Activated naive CD8-positive, alpha-beta T cell treated with anti-CD3 and anti-CD28 coated beads for 36 hours (primary cell): ENCODE measurements at regions not wholly inside any gene's neighbourhood (a gene's known extent, or its start where the extent isn't known, plus 50 kb on each side); places are given as distances from the start of the nearest gene placed in this dataset.
"Not testable (repeated sequence)": the region's sequence is repeated elsewhere in the genome, so short reads cannot be mapped to it uniquely, and the experiment has no call there.

Experiments used
- DNase-seq: peaks from one replicate; pipeline ENCODE4 v3.0.0; 2021
- H3K27ac Mint-ChIP-seq: one replicate; pipeline ENCODE4 v1.8.0; 2022; ENCODE audit warnings: mild to moderate bottlenecking, moderate library complexity, mixed read lengths
- H3K27me3 Mint-ChIP-seq: one replicate; pipeline ENCODE4 v1.8.0; 2022; ENCODE audit warnings: mild to moderate bottlenecking, mixed read lengths
- H3K36me3 Mint-ChIP-seq: one replicate; pipeline ENCODE4 v1.8.0; 2021; ENCODE audit warnings: mild to moderate bottlenecking, mixed read lengths
- H3K4me1 Mint-ChIP-seq: one replicate; pipeline ENCODE4 v1.8.0; 2021; ENCODE audit warnings: mixed read lengths
- H3K4me3 Mint-ChIP-seq: one replicate; pipeline ENCODE4 v1.8.0; 2022; ENCODE audit warnings: mild to moderate bottlenecking, moderate library complexity, mixed read lengths
- H3K9me3 Mint-ChIP-seq: one replicate; pipeline ENCODE4 v1.8.0; 2022; ENCODE audit warnings: mixed read lengths

DNA sequence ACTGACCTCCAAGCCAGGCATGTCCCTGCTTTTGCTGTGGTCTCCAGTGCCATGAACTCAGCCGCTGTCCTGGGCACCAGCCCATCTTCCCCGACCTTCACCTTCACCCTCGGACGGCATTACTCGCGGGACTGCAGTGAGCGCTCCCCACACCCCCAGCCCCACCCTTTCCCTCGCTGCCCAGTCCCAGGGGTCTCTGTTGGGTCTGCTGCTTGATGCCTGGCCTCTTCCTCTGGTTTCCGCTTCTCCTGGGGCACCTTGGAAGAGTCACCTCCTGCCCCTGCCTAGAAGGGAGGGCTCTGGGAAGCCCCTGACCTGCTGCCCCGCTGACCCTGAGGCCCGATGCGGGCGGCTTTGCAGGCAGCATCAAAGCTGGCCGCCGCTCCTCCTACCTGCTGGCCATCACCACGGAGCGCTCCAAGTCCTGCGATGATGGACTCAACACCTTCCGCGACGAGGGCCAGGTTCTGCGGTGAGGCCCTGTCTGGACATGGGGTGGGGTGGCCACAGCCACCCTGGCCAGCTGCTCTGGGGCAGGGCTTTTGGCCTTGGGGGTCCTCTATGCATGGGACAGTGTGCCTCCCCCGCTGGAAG, 102.3 kb downstream of the ZNF267 start:
- H3K4me3 Mint-ChIP-seq, H3K27ac Mint-ChIP-seq, DNase-seq, H3K36me3 Mint-ChIP-seq, H3K9me3 Mint-ChIP-seq, H3K27me3 Mint-ChIP-seq, H3K4me1 Mint-ChIP-seq: not testable (repeated sequence)

DNA sequence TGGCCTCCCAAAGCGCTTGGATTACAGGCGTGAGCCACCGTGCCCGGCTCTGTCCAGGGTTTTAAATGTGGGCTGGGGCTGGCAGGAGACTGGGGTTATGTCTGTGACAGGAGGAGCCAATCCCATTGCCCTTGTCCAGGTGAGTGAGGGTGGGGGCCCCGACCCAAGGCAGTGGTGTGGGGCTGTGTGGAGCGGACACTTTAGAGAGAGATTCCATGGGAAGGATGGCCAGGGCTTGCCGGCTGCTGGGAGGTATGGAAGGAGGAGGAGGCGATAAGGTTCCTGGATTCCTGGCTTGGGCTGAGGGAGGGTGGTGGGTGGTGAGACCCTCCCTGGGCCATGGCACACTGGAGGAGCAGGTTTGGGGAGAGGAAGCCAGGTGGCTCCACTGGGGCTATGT, 104.9 kb downstream of the ZNF267 start:
- not testable (repeated sequence) for H3K4me3 Mint-ChIP-seq, H3K9me3 Mint-ChIP-seq, H3K36me3 Mint-ChIP-seq, H3K4me1 Mint-ChIP-seq, H3K27ac Mint-ChIP-seq, H3K27me3 Mint-ChIP-seq, DNase-seq

- not testable (repeated sequence) for H3K9me3 Mint-ChIP-seq
Measured at GRCh38 chr16:31981739-31982138, 108.1 kb downstream of the ZNF267 start.

DNA sequence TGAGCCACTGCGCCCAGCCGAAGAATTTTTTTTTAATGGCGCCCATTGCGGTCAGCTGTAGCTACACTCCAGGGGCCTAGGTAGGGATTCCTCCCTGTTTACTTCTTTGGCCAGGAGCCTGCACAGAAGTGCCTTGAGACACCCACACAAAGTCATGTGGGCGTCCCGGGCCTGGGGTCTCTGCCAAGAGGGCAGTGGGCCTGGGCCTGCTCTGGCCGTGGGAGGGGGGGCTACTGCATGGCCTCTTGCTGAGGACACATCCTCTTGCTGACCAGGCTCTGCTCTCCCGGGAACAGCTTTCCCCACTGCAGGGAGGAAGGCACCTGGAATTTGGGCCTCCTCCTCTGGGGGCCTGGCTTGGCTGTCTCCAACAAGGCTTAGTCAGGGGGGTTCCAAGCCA, 109.4 kb downstream of the ZNF267 start:
- H3K27me3 Mint-ChIP-seq, H3K9me3 Mint-ChIP-seq, H3K4me3 Mint-ChIP-seq, H3K4me1 Mint-ChIP-seq, H3K36me3 Mint-ChIP-seq, H3K27ac Mint-ChIP-seq, DNase-seq: not testable (repeated sequence)

More at GRCh38 chr16:31981739-31982138, 108.1 kb downstream of the ZNF267 start:
- not testable (repeated sequence) for DNase-seq, H3K27ac Mint-ChIP-seq, H3K36me3 Mint-ChIP-seq, H3K4me3 Mint-ChIP-seq, H3K4me1 Mint-ChIP-seq, H3K27me3 Mint-ChIP-seq

- H3K36me3 Mint-ChIP-seq, H3K4me1 Mint-ChIP-seq, H3K9me3 Mint-ChIP-seq, DNase-seq, H3K27me3 Mint-ChIP-seq, H3K27ac Mint-ChIP-seq, H3K4me3 Mint-ChIP-seq: not testable (repeated sequence)
Measured at GRCh38 chr16:31983666-31984065, 110.1 kb downstream of the ZNF267 start.

DNA sequence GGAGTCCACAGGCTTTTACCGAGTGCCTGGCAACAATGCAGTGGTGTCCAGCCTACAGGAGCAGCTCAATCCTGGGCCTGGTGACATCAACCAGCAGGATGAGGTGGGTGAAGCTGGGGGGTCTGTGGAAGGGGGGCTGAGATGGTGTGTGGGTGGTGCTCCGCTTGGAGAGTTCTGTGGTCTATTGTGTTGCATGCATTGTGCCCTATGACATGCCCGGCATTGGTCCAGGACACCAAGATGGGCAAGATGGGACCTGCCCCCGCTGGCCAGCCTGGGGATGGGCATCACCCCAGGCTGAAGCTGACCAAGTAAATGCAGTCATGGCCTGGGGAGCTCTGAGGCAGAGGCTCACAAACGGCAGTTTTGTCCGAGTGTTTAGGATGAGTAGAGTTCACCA, 113.3 kb downstream of the ZNF267 start:
- not testable (repeated sequence) for H3K4me3 Mint-ChIP-seq, H3K27me3 Mint-ChIP-seq, H3K4me1 Mint-ChIP-seq, H3K27ac Mint-ChIP-seq, H3K9me3 Mint-ChIP-seq, H3K36me3 Mint-ChIP-seq, DNase-seq

- not testable (repeated sequence) for H3K4me3 Mint-ChIP-seq, H3K36me3 Mint-ChIP-seq, H3K27ac Mint-ChIP-seq, H3K9me3 Mint-ChIP-seq, H3K27me3 Mint-ChIP-seq, H3K4me1 Mint-ChIP-seq
- peak; percentile 18 for DNase-seq
Measured at GRCh38 chr16:31988595-31989581, 115.3 kb downstream of the ZNF267 start.

- H3K27ac Mint-ChIP-seq, H3K4me1 Mint-ChIP-seq, DNase-seq, H3K27me3 Mint-ChIP-seq, H3K4me3 Mint-ChIP-seq, H3K36me3 Mint-ChIP-seq, H3K9me3 Mint-ChIP-seq: not testable (repeated sequence)
Measured at GRCh38 chr16:31990261-31990660, 116.7 kb downstream of the ZNF267 start.

- H3K27me3 Mint-ChIP-seq, H3K4me1 Mint-ChIP-seq, H3K9me3 Mint-ChIP-seq, H3K4me3 Mint-ChIP-seq, H3K27ac Mint-ChIP-seq, DNase-seq, H3K36me3 Mint-ChIP-seq: not testable (repeated sequence)
Measured at GRCh38 chr16:31990980-31991379, 117.4 kb downstream of the ZNF267 start.

DNA sequence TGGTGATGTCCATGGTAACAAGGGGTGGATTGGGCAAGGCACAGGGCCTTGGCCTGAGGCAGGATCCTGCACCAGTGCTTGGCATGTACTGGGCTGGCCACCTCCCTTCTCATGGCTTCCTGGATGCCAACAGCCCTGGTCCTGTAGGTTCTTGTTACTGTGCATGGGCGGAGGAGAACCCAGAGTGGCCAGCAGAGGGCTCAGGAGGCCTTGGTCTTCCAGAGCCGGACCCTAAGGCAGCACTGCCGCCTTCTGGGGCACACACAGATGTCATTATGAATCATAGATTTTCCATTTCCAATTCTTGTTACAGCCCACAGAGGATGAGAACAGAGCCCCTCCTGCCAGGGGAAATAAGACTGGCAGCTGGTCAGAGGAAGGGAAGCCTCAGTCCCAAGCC, 122.7 kb downstream of the ZNF267 start:
- not testable (repeated sequence) for H3K4me1 Mint-ChIP-seq, H3K27ac Mint-ChIP-seq, H3K4me3 Mint-ChIP-seq, H3K9me3 Mint-ChIP-seq, H3K36me3 Mint-ChIP-seq, H3K27me3 Mint-ChIP-seq
- DNase-seq = peak; percentile 49

GRCh38 chr16:32002496-32002895, 128.9 kb downstream of the ZNF267 start:
- H3K4me3 Mint-ChIP-seq, H3K27ac Mint-ChIP-seq, DNase-seq, H3K9me3 Mint-ChIP-seq, H3K4me1 Mint-ChIP-seq, H3K27me3 Mint-ChIP-seq, H3K36me3 Mint-ChIP-seq: not testable (repeated sequence)

- H3K4me1 Mint-ChIP-seq, DNase-seq, H3K4me3 Mint-ChIP-seq, H3K27me3 Mint-ChIP-seq, H3K9me3 Mint-ChIP-seq, H3K27ac Mint-ChIP-seq, H3K36me3 Mint-ChIP-seq: not testable (repeated sequence)
Measured at GRCh38 chr16:32003819-32004218, 130.2 kb downstream of the ZNF267 start.

DNA sequence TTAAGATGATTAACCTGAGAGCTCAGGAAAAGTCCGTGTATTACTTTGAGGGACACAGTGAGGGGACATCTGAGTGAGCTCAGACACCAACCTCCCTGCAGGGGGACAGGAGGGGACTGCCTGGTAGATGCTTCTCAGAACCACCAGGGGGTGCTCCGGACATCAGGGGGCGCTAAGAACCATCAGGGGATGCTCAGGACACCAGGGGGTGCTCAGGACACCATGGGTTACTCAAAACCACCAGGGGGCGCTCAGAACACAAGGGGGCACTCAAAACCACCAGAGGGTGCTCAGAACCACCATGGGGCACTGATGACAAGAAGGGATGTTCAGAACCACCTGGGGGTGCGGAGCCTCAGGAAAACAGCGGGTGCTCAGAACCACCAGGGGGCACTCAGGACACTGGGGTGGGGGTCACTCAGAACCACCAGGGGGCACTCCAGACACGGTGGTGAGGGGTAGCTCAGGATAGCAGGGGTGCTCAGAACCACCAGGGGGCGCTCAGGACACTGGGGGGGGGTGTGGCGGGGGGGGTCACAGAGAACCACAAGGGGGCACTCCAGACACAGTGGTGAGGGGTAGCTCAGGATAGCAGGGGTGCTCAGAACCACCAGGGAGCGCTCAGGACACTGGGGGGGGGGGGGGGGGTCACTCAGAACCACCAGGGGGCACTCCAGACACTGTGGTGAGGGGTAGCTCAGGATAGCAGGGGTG, 165.3 kb downstream of the ZNF267 start:
- not testable (repeated sequence) for H3K27ac Mint-ChIP-seq, H3K9me3 Mint-ChIP-seq, H3K27me3 Mint-ChIP-seq, H3K4me1 Mint-ChIP-seq, H3K36me3 Mint-ChIP-seq, H3K4me3 Mint-ChIP-seq
- peak; percentile 14 for DNase-seq

GRCh38 chr16:32039919-32040318, 166.3 kb downstream of the ZNF267 start:
- H3K4me1 Mint-ChIP-seq, H3K4me3 Mint-ChIP-seq, DNase-seq, H3K27ac Mint-ChIP-seq, H3K36me3 Mint-ChIP-seq, H3K9me3 Mint-ChIP-seq, H3K27me3 Mint-ChIP-seq: not testable (repeated sequence)

DNA sequence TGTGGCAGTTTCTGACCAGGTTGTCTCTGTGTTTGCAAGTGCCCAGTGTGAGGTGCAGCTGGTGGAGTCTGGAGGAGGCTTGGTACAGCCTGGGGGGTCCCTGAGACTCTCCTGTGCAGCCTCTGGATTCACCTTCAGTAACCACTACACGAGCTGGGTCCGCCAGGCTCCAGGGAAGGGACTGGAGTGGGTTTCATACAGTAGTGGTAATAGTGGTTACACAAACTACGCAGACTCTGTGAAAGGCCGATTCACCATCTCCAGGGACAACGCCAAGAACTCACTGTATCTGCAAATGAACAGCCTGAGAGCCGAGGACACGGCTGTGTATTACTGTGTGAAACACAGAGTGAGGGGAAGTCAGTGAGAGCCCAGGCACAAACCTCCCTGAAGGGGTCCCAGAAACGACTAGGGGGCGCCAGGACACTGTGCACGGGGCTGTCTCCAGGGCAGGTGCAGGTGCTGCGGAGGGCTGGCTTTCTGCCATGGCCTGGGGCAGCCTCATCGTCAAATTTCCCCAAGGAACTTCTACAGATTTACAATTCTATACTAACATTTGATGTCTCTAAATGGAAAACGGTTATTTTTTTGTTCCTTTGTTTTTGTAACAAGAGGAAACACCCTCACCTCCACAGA, 187.0 kb upstream of the TP53TG3D start:
- not testable (repeated sequence) for H3K4me1 Mint-ChIP-seq, H3K36me3 Mint-ChIP-seq, H3K27ac Mint-ChIP-seq, H3K4me3 Mint-ChIP-seq, H3K27me3 Mint-ChIP-seq, H3K9me3 Mint-ChIP-seq, DNase-seq
